GM19025 (cell line): ENCODE measurements at regions not wholly inside any gene's neighbourhood (a gene's known extent, or its start where the extent isn't known, plus 50 kb on each side); places are given as distances from the start of the nearest gene placed in this dataset.
"Not testable (repeated sequence)": the region's sequence is repeated elsewhere in the genome, so short reads cannot be mapped to it uniquely, and the experiment has no call there.

Experiments
- ATAC-seq: cut with Tn5 transposase; IDR thresholded peaks from one replicate; pipeline ENCODE4 v1.9.1; 2021; ENCODE audit warnings: mild to moderate bottlenecking, low read depth, moderate library complexity; ENCODE audit not compliant: unreplicated experiment

- no peak for ATAC-seq
These were observed 753.2 kb upstream of the B3GALT2 start for GRCh38 chr1:193939585-193939984.

GRCh38 chr1:193937308-193937707 lies 750.9 kb upstream of the B3GALT2 start:
- no peak for ATAC-seq

GRCh38 chr1:193932979-193933378 lies 746.6 kb upstream of the B3GALT2 start:
- ATAC-seq = no peak

GRCh38 chr1:193931356-193931755 lies 744.9 kb upstream of the B3GALT2 start:
- no peak for ATAC-seq

- ATAC-seq = no peak
These were observed 743.1 kb upstream of the B3GALT2 start for GRCh38 chr1:193929374-193930033.

- no peak for ATAC-seq
These were observed 741.1 kb upstream of the B3GALT2 start for GRCh38 chr1:193927550-193927949.

- ATAC-seq = no peak
These were observed 740.5 kb upstream of the B3GALT2 start for GRCh38 chr1:193926956-193927355.

- ATAC-seq = no peak
These were observed 733.4 kb upstream of the B3GALT2 start for GRCh38 chr1:193919827-193920226.

GRCh38 chr1:193916452-193916851 lies 730.0 kb upstream of the B3GALT2 start:
- ATAC-seq = no peak

- no peak for ATAC-seq
These were observed 728.5 kb upstream of the B3GALT2 start for GRCh38 chr1:193914871-193915270.

GRCh38 chr1:193909406-193910082 lies 723.1 kb upstream of the B3GALT2 start:
- ATAC-seq = no peak

GRCh38 chr1:193905288-193906085 lies 719.1 kb upstream of the B3GALT2 start:
- ATAC-seq = no peak

- ATAC-seq = no peak
These were observed 705.4 kb upstream of the B3GALT2 start for GRCh38 chr1:193891788-193892187.

GRCh38 chr1:193890935-193891334 lies 704.5 kb upstream of the B3GALT2 start:
- ATAC-seq = no peak

GRCh38 chr1:193884848-193885558 lies 698.6 kb upstream of the B3GALT2 start:
- no peak for ATAC-seq

- not testable (repeated sequence) for ATAC-seq
These were observed 691.5 kb upstream of the B3GALT2 start for GRCh38 chr1:193877920-193878319.

- ATAC-seq = no peak
These were observed 682.0 kb upstream of the B3GALT2 start for GRCh38 chr1:193868425-193868824.

- no peak for ATAC-seq
These were observed 669.8 kb upstream of the B3GALT2 start for GRCh38 chr1:193856261-193856660.

- no peak for ATAC-seq
These were observed 664.3 kb upstream of the B3GALT2 start for GRCh38 chr1:193850745-193851144.

- ATAC-seq = no peak
These were observed 660.6 kb upstream of the B3GALT2 start for GRCh38 chr1:193846876-193847604.
